Subcutaneous abdominal adipose tissue (tissue), 5 donors: ENCODE measurements at regions not wholly inside any gene's neighbourhood (a gene's known extent, or its start where the extent isn't known, plus 50 kb on each side); places are given as distances from the start of the nearest gene placed in this dataset.

ENCODE experiments used
- H3K27ac ChIP-seq: one replicate; pipeline ENCODE4 v1.7.0; 2013; ENCODE audit warnings: low read depth, mild to moderate bottlenecking, inconsistent platforms, low read length, moderate library complexity
- H3K27me3 ChIP-seq, 5 donors: one replicate each; pipeline ENCODE4 v1.7.0; 2013; ENCODE audit warnings: low read length in 5 of 5, inconsistent platforms in 1 of 5; ENCODE audit not compliant: control insufficient read depth in 5 of 5, insufficient read depth in 4 of 5
- H3K36me3 ChIP-seq, 5 donors: one replicate each; pipeline ENCODE4 v1.7.0; 2013; ENCODE audit warnings: low read length in 5 of 5; ENCODE audit not compliant: control insufficient read depth in 5 of 5, insufficient read depth in 5 of 5
- H3K4me1 ChIP-seq, 5 donors: one replicate each; pipeline ENCODE4 v1.7.0; 2013; ENCODE audit warnings: low read length in 5 of 5, mild to moderate bottlenecking in 3 of 5, moderate library complexity in 1 of 5; ENCODE audit not compliant: control insufficient read depth in 5 of 5, insufficient read depth in 5 of 5
- H3K4me3 ChIP-seq, 5 donors: one replicate each; pipeline ENCODE4 v1.7.0; 2013; ENCODE audit warnings: low read length in 5 of 5, low read depth in 1 of 5
- H3K9ac ChIP-seq, 5 donors: one replicate each; pipeline ENCODE4 v1.7.0; 2013; ENCODE audit warnings: low read length in 5 of 5, mild to moderate bottlenecking in 4 of 5, moderate library complexity in 3 of 5
- H3K9me3 ChIP-seq, 5 donors: one replicate each; pipeline ENCODE4 v1.7.0; 2013; ENCODE audit warnings: low read length in 5 of 5; ENCODE audit not compliant: control insufficient read depth in 5 of 5
- donor health status: healthy.
- donor health status: healthy.
- donor health status: healthy.
- donor health status: healthy.
- donor health status: healthy.

- H3K27me3 ChIP-seq, result no peaks in the 10 kb centered on the region
- no peaks in the 10 kb centered on the region for H3K36me3 ChIP-seq
- peaks cover 0 to 14% (median 8%) of the 10 kb centered on the region in 5 donors for H3K9me3 ChIP-seq
- H3K4me1 ChIP-seq, result peaks cover 4 to 27% (median 20%) of the 10 kb centered on the region in 5 donors
- peak overlapping the region in 2 of 5 donors; percentile 5 to 22 for H3K4me3 ChIP-seq
- H3K27ac ChIP-seq, result no peak overlapping the region
- H3K9ac ChIP-seq, result no peak overlapping the region
Observed at GRCh38 chr2:150276737-150277136, 210.7 kb downstream of the RND3 start.

DNA sequence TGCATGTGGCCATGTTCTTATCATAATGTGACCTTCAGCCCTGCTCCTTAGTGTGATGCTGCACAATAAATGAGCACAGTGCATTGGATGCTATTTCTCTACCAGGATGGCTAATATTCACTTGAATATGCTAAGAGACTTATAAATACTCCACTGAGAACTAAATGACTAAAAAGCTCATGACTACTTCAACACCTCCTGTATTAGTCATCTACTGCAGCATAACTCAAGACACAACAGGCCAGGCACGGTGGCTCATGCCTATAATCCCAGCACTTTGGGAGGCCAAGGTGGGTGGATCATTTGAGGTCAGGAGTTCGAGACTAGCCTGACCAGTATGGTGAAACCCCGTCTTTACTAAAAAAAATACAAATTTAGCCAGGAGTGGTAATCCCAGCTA lies 213.4 kb downstream of the RND3 start:
- Histone ChIP-seq H3K9ac (no peak overlapping the region), H3K27ac (no peak overlapping the region), H3K36me3 (no peaks in the 10 kb centered on the region), H3K4me3 (no peak overlapping the region), H3K4me1 (peaks cover 0 to 3% (median 2%) of the 10 kb centered on the region in 5 donors), H3K27me3 (no peaks in the 10 kb centered on the region), H3K9me3 (peaks cover 0 to 14% (median 8%) of the 10 kb centered on the region in 5 donors)

GRCh38 chr2:150271952-150272802 lies 215.3 kb downstream of the RND3 start:
- no peak overlapping the region for H3K9ac ChIP-seq
- peaks cover 0 to 10% (median 7%) of the 10 kb centered on the region in 5 donors for H3K9me3 ChIP-seq
- no peak overlapping the region for H3K4me3 ChIP-seq
- no peaks in the 10 kb centered on the region for H3K36me3 ChIP-seq
- no peaks in the 10 kb centered on the region for H3K27me3 ChIP-seq
- H3K4me1 ChIP-seq, result no peaks in the 10 kb centered on the region
- no peak overlapping the region for H3K27ac ChIP-seq

GRCh38 chr2:150267651-150268415 lies 219.6 kb downstream of the RND3 start:
- H3K9me3 ChIP-seq, result no peaks in the 10 kb centered on the region
- H3K27ac ChIP-seq, result no peak overlapping the region
- no peak overlapping the region for H3K4me3 ChIP-seq
- no peaks in the 10 kb centered on the region for H3K4me1 ChIP-seq
- no peaks in the 10 kb centered on the region for H3K27me3 ChIP-seq
- no peaks in the 10 kb centered on the region for H3K36me3 ChIP-seq
- no peak overlapping the region for H3K9ac ChIP-seq

GRCh38 chr2:150266931-150267330 lies 220.5 kb downstream of the RND3 start:
- H3K9ac ChIP-seq, result no peak overlapping the region
- H3K27me3 ChIP-seq, result no peaks in the 10 kb centered on the region
- no peaks in the 10 kb centered on the region for H3K4me1 ChIP-seq
- H3K36me3 ChIP-seq, result no peaks in the 10 kb centered on the region
- H3K4me3 ChIP-seq, result no peak overlapping the region
- no peak overlapping the region for H3K27ac ChIP-seq
- H3K9me3 ChIP-seq, result no peaks in the 10 kb centered on the region

DNA sequence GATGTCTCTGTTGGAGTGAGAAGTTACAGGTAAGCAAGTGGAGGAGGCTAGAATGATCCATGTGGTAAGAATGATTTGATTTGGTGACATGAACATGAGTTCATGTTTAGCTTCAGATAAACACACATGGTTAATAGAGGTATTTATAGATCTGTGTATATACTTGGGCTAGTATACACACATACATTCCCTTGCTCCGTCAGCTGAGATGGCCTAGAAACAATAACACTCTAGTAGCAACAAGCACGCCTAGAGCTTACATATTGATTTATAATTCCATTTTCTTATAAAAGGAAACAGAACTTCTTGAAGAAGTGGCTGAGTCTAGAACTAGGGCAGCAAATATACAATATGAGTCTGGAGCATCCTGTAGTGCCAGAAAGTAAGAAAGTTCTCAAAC lies 223.0 kb downstream of the RND3 start:
- H3K36me3 ChIP-seq, result no peaks in the 10 kb centered on the region
- H3K27me3 ChIP-seq, result no peaks in the 10 kb centered on the region
- H3K27ac ChIP-seq, result no peak overlapping the region
- H3K9ac ChIP-seq, result no peak overlapping the region
- H3K4me3 ChIP-seq, result no peak overlapping the region
- H3K9me3 ChIP-seq, result no peaks in the 10 kb centered on the region
- no peaks in the 10 kb centered on the region for H3K4me1 ChIP-seq

DNA sequence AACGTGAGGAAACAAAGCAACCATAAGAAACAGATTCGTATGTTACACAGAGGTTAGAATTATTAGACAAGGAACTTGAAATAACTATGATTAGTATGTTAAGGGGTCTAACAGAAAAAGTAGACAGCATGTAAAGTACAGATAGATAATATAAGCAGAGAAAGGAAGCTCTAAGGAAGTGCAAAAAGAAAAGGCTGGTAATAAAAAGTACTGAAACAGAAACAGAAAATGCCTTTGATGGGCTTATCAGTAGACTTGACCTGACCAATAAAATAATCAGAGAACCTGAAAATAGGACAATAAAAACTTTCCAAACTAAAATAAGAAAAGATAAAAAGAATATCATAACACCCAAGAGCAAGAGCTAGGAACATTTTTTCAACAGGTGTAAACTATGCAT lies 225.8 kb downstream of the RND3 start:
- Histone ChIP-seq H3K27ac (no peak overlapping the region), H3K9me3 (no peaks in the 10 kb centered on the region), H3K4me1 (peaks cover 0 to 2% (median 0%) of the 10 kb centered on the region in 5 donors), H3K36me3 (no peaks in the 10 kb centered on the region), H3K9ac (no peak overlapping the region), H3K4me3 (no peak overlapping the region), H3K27me3 (no peaks in the 10 kb centered on the region)

DNA sequence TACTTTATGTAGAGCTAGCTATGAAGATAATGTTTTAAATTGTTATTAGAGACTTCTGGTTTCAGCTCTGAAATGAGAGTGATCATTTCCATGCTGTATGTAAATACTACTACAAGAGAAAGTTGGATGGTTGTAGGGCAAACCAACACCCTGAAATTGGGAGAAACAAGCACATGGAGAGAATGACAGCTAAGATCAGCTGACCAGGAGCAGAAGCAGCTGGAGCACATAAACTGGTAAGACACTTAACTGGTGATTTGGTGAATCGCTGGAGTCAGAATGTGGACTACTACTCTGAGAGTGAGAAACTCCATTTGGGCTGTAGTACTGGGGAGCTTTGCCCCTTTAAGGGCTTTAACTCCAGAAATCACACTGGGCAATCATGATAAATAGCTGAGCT lies 226.8 kb downstream of the RND3 start:
- Histone ChIP-seq H3K4me3 (no peak overlapping the region), H3K27ac (no peak overlapping the region), H3K27me3 (no peaks in the 10 kb centered on the region), H3K9me3 (no peaks in the 10 kb centered on the region), H3K9ac (no peak overlapping the region), H3K36me3 (no peaks in the 10 kb centered on the region), H3K4me1 (peaks cover 0 to 13% (median 7%) of the 10 kb centered on the region in 5 donors)

- Histone ChIP-seq H3K4me3 (no peak overlapping the region), H3K9me3 (no peaks in the 10 kb centered on the region), H3K9ac (no peak overlapping the region), H3K27me3 (no peaks in the 10 kb centered on the region), H3K27ac (no peak overlapping the region), H3K4me1 (peaks cover 0 to 17% (median 9%) of the 10 kb centered on the region in 5 donors), H3K36me3 (no peaks in the 10 kb centered on the region)
Observed at GRCh38 chr2:150259746-150260145, 227.7 kb downstream of the RND3 start.

- H3K36me3 ChIP-seq, result no peaks in the 10 kb centered on the region
- H3K9me3 ChIP-seq, result no peaks in the 10 kb centered on the region
- no peak overlapping the region for H3K27ac ChIP-seq
- peaks cover 0 to 17% (median 9%) of the 10 kb centered on the region in 5 donors for H3K4me1 ChIP-seq
- no peak overlapping the region for H3K4me3 ChIP-seq
- no peak overlapping the region for H3K9ac ChIP-seq
- no peaks in the 10 kb centered on the region for H3K27me3 ChIP-seq
Observed at GRCh38 chr2:150258781-150259307, 228.6 kb downstream of the RND3 start.
